ENCODE measurements at regions not wholly inside any gene's neighbourhood (a gene's known extent, or its start where the extent isn't known, plus 50 kb on each side); places are given as distances from the start of the nearest gene placed in this dataset.

GRCh38 chr6:145159921-145160320, 575.4 kb downstream of the EPM2A start:
- Histone ChIP-seq H3K4me1 (replicated peaks in 1 of 4; ENCODE audit: control insufficient read depth in 3 of 4, insufficient read depth in 4 of 4, low read length in 3 of 4) (no peaks in the 10 kb centered on the region), H3K23ac (ENCODE audit: insufficient read length) (no peak overlapping the region), H3K14ac (ENCODE audit: insufficient read length) (no peak overlapping the region), H4K20me1 (replicated peaks in 1 of 2; ENCODE audit: control insufficient read depth in 1 of 2, insufficient read depth in 2 of 2, low read length in 2 of 2) (no peaks in the 10 kb centered on the region), H3K4me2 (ENCODE audit: insufficient read depth in 1 of 2, low read depth in 2 of 2, low read length in 2 of 2) (no peak overlapping the region), H2BK20ac (ENCODE audit: low read length) (no peak overlapping the region), H3K4me3 (ENCODE audit: extremely low read depth in 1 of 4, insufficient read depth in 2 of 4, low read depth in 3 of 4, low read length in 4 of 4) (no peak overlapping the region), H2BK120ac (replicated peaks; ENCODE audit: low read depth, low read length) (no peak overlapping the region), H2AFZ (ENCODE audit: low read length) (no peak overlapping the region), H4K5ac (ENCODE audit: insufficient read length, low read depth, low read length) (no peak overlapping the region), H3K9ac (replicated peaks in 1 of 4; ENCODE audit: extremely low read depth in 1 of 4, low read depth in 3 of 4, low read length in 3 of 4) (no peak overlapping the region), H3K27ac (ENCODE audit: low read depth, low read length) (no peak overlapping the region), H3K23me2 (ENCODE audit: low read depth, low read length) (no peaks in the 10 kb centered on the region), H3K56ac (replicated peaks; ENCODE audit: insufficient read length, low read depth, low read length) (no peak overlapping the region), H3K4ac (replicated peaks; ENCODE audit: insufficient read length, low read depth, low read length) (no peak overlapping the region), H2BK12ac (ENCODE audit: low read depth, low read length) (no peak overlapping the region), H3K18ac (ENCODE audit: extremely low read depth, low read length) (no peak overlapping the region), H3K9me3 (ENCODE audit: insufficient read depth in 2 of 2, low read depth in 1 of 2, low read length in 1 of 2) (peaks cover 15 to 22% of the 10 kb centered on the region in 2 experiments), H2AK5ac (ENCODE audit: low read depth, low read length) (no peak overlapping the region), H3K36me3 (ENCODE audit: control insufficient read depth in 2 of 4, insufficient read depth in 4 of 4, low read length in 3 of 4) (peaks cover 0 to 2% (median 0%) of the 10 kb centered on the region in 4 experiments; a peak in 1 of 8 replicates), H2BK15ac (ENCODE audit: low read length) (no peak overlapping the region), H3K79me1 (ENCODE audit: low read depth, low read length) (no peaks in the 10 kb centered on the region), H2BK5ac (ENCODE audit: low read depth, low read length) (no peak overlapping the region), H4K8ac (ENCODE audit: extremely low read depth, insufficient read depth, low read length) (no peak overlapping the region), H3K27me3 (replicated peaks in 1 of 4; ENCODE audit: control insufficient read depth in 3 of 4, extremely low read depth in 1 of 4, insufficient read depth in 3 of 4, low read length in 3 of 4) (no peaks in the 10 kb centered on the region), H3K79me2 (ENCODE audit: control insufficient read depth in 1 of 2, insufficient read depth in 2 of 2, low read length in 2 of 2) (no peaks in the 10 kb centered on the region), H4K91ac (replicated peaks; ENCODE audit: insufficient read length, low read length) (no peak overlapping the region)
- DNase-seq (ENCODE audit: low read depth in 1 of 2, low spot score in 2 of 2) (no peak), FAIRE-seq (no peak)
- TF ChIP-seq CTCF (IDR thresholded peaks at IDR 0.05; ENCODE audit: control extremely low read depth in 1 of 3, insufficient read depth in 1 of 3, low read depth in 1 of 3, low read length in 3 of 3) = no peak
- no peak for TF ChIP-seq SUZ12 (IDR thresholded peaks at IDR 0.05; ENCODE audit: low read length)
- ChIA-PET POLR2A (ENCODE audit: partially characterized antibody) (no interaction called here), CTCF (ENCODE audit: partially characterized antibody) (no interaction called here)

All from H1 (cell line).